NCI-H128 (cell line): ENCODE measurements at regions not wholly inside any gene's neighbourhood (a gene's known extent, or its start where the extent isn't known, plus 50 kb on each side); places are given as distances from the start of the nearest gene placed in this dataset.

Source experiments
- DNase-seq: peaks from one replicate; lab custom pipeline; 2025; ENCODE audit not compliant: unreplicated experiment; lab: John Stamatoyannopoulos, UW

DNA sequence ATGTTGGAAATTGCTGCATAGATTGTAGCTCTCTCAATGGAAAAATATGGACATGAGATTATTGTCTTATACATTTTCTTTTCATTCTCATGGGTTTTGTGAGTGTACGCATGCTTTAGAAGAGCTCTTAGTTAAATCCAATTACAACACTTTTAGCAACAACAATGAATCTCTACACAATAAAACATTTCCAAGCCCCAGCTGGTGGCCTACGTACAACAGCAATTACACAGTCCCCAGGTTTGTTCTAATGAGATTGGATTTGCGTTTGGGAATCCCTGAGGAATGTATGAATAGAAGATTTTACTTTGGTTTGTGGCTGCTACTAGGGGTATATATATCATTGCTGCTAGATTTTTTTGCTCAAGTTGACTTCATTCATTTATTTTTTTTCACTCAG is 98.6 kb downstream of the FHDC1 start:
- DNase-seq = no peak

- no peak for DNase-seq
Observed at GRCh38 chr4:153036931-153037482, 100.9 kb downstream of the FHDC1 start.

DNA sequence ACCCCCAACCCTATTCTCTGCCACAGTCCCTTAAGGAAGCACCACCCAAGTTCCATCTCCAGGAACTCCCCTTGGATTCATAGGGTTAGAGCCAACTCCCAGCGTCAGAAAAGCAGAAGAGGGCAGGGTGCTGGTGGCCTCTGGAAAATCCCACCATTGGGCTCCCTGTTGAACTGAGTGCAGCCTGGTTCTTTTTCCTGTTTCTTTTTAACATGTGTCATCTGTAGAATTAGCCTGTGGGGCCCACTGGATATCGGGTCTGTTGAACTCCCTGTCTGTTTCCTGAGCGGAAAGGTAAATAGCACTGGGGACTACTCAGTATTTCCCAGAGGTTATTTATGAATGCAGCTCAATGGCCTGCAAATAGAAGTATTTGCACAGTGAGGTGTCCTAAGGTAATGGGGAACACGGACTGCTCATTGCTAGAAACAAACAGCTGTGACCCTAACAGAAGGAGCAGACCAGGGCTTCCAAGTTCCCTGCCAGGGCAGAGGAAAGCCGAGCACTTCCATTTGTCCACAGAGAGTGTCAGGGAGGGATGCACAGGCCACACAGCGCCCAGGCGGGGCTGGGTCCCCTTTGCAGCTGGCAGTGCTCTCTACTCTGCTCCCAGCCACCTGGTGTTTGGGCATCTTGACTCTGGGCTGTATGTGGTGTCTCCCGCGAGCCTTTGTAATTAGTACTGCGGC is 102.6 kb downstream of the FHDC1 start:
- no peak for DNase-seq

- DNase-seq = no peak
Observed at GRCh38 chr4:153039542-153040185, 103.5 kb downstream of the FHDC1 start.

DNA sequence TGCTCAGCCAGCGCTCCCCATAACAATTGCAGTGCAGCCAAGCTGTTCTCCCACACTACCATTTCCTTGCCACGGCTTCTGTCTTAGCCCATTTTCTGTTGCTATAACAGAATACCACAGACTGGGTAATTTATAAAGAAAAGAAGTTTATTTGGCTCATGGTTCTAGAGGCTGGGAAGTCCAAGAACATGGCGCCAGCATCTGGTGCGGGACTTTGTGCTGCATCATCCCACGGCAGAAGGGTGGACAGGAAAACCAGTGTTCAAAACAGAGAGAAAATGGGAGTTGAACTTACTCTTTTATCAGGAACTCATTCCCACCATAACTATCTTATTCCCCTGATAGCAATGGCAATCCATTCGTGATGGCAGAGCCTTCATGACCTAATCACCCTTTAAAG is 104.6 kb downstream of the FHDC1 start:
- no peak for DNase-seq

GRCh38 chr4:153044036-153044435 is 107.9 kb downstream of the FHDC1 start:
- no peak for DNase-seq

GRCh38 chr4:153045111-153045982 is 109.2 kb downstream of the FHDC1 start:
- DNase-seq = no peak

- no peak for DNase-seq
Observed at GRCh38 chr4:153058671-153059060, 122.5 kb downstream of the FHDC1 start.

GRCh38 chr4:153060196-153060595 is 124.1 kb downstream of the FHDC1 start:
- DNase-seq = no peak

DNA sequence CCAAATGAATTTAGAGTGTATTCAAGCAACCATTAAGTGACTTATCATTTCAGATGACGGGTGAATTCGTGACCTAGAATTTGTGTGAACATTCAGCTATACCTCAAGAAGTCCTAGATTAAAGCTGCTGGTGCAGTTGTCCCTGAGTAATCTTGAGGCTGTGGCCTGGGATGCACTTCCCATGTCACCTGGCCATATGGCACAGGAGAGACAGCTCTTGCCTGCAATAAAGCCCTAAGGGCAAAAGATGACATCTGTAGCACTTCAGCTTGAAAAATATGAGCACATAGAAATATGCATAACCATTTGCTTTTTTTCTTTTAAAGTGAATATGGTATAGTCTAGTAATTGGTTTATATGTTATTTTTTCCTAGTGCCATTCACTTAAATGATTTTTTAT is 125.8 kb downstream of the FHDC1 start:
- no peak for DNase-seq

DNA sequence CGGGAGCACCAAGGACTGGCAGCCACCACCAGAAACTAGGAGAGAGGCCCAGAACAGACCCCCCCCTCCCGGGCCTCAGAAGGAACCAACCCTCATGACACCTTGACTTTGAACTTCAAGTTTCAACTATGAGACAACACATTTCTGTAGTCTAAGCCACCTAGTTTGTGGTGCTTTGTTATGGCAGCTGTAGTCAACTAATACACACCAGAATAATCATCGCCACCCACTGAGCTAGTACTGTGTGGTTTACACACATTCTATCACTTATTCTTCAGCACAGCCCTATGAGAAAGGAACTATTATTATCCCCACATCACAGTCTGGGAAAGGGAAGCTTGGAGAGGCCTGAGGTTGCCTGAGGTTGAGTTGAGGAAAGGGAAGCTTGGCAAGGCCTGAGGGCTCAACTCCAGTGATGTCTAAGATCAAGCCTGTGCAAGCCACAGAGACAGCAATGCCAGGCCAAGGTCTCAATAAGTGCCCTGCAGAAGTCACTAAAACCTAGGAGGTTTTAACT is 126.6 kb downstream of the FHDC1 start:
- DNase-seq = no peak

- no peak for DNase-seq
Observed at GRCh38 chr4:153063490-153063889, 127.4 kb downstream of the FHDC1 start.

DNA sequence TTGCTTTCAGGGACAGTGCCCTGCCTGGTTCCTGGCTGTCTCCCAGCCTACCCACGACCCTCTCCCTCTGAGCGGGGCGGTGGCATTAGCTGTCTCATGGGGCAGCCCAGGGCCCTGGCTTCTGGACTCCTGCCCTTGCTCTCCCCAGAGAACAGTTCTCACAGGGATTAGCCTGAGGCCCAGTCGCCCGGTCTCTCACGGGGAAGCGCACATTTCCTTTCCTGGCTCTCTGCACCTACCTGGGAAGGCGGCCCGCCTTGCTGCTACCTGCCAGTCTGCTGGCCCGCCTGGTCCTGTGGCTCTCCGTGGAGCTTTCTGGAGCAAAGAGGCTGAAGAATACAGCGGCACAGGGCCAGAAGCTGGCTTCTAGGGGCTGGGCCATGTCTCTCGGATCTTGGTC is 128.4 kb downstream of the FHDC1 start:
- DNase-seq = no peak

GRCh38 chr4:153065276-153065675 is 129.2 kb downstream of the FHDC1 start:
- no peak for DNase-seq

- no peak for DNase-seq
Observed at GRCh38 chr4:153067376-153067775, 131.3 kb downstream of the FHDC1 start.

DNA sequence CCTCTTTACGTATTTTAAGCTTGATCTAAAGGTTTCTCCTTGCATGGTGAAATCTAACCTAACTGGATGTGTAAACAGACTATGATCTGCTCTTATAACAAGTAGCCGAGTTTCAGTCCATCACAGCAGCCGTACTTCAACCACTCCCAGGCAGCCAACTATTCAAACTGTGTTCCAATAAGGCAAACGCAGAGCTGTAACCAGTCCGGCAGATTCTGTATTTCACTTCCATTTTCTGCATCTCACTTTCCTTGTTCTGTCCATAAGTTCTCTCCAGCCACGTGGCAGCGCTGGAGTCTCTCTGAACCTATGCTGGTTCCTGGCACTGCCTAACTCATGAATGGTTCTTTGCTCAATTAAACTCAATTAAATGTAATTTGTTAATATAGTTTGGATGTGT is 132.6 kb downstream of the FHDC1 start:
- no peak for DNase-seq

GRCh38 chr4:153071958-153072598 is 132.2 kb upstream of the TRIM2 start:
- no peak for DNase-seq

DNA sequence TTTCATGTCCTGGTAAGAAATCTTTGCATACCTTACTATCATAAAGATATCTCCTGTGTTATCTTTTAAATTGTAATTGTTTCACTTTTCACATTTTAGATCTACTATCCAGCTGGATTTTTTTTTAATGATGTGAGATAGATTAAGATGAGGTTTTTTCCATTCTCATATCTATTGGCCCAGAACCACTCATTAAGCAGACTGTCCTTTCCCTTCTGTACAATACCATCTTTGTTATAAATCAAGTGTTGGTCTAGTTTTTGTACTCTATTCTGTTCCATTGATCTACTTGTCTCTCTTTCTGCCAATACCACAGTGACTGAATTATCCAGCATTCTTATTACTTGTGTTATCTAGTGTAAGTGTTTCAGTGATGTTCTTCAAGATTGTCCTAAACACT is 131.6 kb upstream of the TRIM2 start:
- DNase-seq = no peak

- DNase-seq = no peak
Observed at GRCh38 chr4:153074486-153074885, 129.8 kb upstream of the TRIM2 start.

DNA sequence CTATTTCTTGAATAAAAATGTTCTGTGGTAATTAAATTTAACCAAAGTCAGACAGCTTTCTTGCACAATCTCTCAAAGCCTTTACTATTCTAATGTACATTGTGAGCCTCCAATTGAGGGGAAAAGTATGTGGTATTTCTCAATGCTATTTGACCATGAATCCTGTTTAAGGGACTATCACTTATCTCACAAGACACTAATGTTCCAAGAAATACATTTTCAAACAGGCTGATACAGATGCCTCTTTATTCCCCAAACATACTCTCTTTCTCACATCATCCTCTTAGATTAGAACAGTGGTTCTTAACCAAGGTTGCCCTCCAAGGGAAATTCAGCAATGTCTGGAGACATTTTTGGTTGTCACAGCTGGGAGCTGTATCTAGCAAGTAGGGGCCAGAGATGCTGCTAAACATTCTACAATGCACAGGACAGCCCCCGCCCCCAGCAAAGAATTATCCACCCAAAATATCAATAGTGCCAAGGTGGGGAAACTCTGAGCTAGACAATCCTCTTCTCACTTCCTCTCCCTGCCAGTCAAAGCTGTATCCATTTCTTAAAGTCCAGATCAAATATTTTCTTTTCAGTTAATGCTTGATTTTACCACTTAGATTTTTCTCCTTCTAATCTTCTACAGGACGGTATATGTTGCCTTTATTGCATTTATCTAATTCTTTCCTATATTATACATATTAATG is 129.2 kb upstream of the TRIM2 start:
- DNase-seq = no peak
